NCI-H69 (cell line): ENCODE measurements at regions not wholly inside any gene's neighbourhood (a gene's known extent, or its start where the extent isn't known, plus 50 kb on each side); places are given as distances from the start of the nearest gene placed in this dataset.
"Not testable (repeated sequence)": the region's sequence is repeated elsewhere in the genome, so short reads cannot be mapped to it uniquely, and the experiment has no call there.

Source experiments
- DNase-seq: peaks from one replicate; lab custom pipeline; 2025; lab: John Stamatoyannopoulos, UW

GRCh38 chr10:62498271-62498670 lies 124.1 kb downstream of the ZNF365 start:
- DNase-seq: no peak

- DNase-seq: not testable (repeated sequence)
Measured at GRCh38 chr10:62500116-62500515, 125.9 kb downstream of the ZNF365 start.

- DNase-seq: no peak
Measured at GRCh38 chr10:62501547-62501946, 127.4 kb downstream of the ZNF365 start.

GRCh38 chr10:62502995-62503613 lies 128.9 kb downstream of the ZNF365 start:
- no peak for DNase-seq

GRCh38 chr10:62503872-62504271 lies 129.7 kb downstream of the ZNF365 start:
- DNase-seq: no peak

- DNase-seq: no peak
Measured at GRCh38 chr10:62506371-62506770, 132.2 kb downstream of the ZNF365 start.

GRCh38 chr10:62511238-62511637 lies 137.1 kb downstream of the ZNF365 start:
- no peak for DNase-seq

- no peak for DNase-seq
Measured at GRCh38 chr10:62511656-62512055, 137.5 kb downstream of the ZNF365 start.

GRCh38 chr10:62512732-62513475 lies 138.7 kb downstream of the ZNF365 start:
- DNase-seq: no peak

- DNase-seq: no peak
Measured at GRCh38 chr10:62514079-62514693, 140.0 kb downstream of the ZNF365 start.

GRCh38 chr10:62517252-62517651 lies 143.1 kb downstream of the ZNF365 start:
- no peak for DNase-seq

GRCh38 chr10:62527019-62527827 lies 153.1 kb downstream of the ZNF365 start:
- DNase-seq: no peak

GRCh38 chr10:62528441-62528840 lies 154.3 kb downstream of the ZNF365 start:
- DNase-seq: no peak

GRCh38 chr10:62529396-62529795 lies 155.2 kb downstream of the ZNF365 start:
- no peak for DNase-seq

- no peak for DNase-seq
Measured at GRCh38 chr10:62534031-62534430, 159.9 kb downstream of the ZNF365 start.

- DNase-seq: no peak
Measured at GRCh38 chr10:62538606-62539005, 164.4 kb downstream of the ZNF365 start.

GRCh38 chr10:62540389-62540788 lies 166.2 kb downstream of the ZNF365 start:
- no peak for DNase-seq

- no peak for DNase-seq
Measured at GRCh38 chr10:62541811-62542210, 167.6 kb downstream of the ZNF365 start.

- DNase-seq: no peak
Measured at GRCh38 chr10:62543571-62544355, 169.6 kb downstream of the ZNF365 start.

GRCh38 chr10:62545160-62546066 lies 171.2 kb downstream of the ZNF365 start:
- no peak for DNase-seq

- no peak for DNase-seq
Measured at GRCh38 chr10:62548686-62549085, 174.5 kb downstream of the ZNF365 start.
